ENCODE measurements at regions not wholly inside any gene's neighbourhood (a gene's known extent, or its start where the extent isn't known, plus 50 kb on each side); places are given as distances from the start of the nearest gene placed in this dataset.

DNA sequence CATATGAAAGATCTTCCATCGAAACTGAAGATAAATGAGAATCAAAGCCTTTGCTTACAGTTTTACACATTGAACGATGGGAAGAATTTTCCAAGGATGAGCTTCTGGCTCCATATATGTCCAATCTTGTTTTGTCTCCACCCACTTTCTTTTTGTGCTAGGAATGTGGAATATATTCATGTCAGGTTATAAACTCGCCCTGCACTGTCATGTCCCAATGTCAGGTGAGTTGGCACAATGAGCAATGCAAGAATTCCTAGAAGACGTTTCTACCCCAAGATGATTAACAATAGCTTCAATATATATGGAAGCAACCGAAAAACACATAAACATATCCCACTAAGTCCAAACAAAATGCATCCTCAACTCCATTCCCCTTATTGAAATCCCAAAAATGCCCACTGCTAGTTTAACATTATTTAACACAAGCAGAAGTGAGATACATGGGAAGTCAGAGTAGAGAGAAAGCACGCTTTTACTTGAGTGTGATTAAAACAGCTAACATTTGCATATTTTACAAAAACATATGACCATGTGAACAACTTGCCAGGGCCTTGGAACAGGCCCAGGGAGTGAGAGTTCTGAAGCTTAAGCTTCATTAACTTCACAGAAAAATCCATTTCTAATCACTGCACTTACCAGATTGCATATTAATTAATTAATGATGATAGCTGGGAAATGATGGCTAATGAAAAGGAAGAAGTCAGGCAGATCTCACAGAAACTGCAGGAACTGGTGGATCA, 233.9 kb downstream of the GXYLT1 start:
- TF ChIP-seq, protein P1, sequence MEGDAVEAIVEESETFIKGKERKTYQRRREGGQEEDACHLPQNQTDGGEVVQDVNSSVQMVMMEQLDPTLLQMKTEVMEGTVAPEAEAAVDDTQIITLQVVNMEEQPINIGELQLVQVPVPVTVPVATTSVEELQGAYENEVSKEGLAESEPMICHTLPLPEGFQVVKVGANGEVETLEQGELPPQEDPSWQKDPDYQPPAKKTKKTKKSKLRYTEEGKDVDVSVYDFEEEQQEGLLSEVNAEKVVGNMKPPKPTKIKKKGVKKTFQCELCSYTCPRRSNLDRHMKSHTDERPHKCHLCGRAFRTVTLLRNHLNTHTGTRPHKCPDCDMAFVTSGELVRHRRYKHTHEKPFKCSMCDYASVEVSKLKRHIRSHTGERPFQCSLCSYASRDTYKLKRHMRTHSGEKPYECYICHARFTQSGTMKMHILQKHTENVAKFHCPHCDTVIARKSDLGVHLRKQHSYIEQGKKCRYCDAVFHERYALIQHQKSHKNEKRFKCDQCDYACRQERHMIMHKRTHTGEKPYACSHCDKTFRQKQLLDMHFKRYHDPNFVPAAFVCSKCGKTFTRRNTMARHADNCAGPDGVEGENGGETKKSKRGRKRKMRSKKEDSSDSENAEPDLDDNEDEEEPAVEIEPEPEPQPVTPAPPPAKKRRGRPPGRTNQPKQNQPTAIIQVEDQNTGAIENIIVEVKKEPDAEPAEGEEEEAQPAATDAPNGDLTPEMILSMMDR (IDR thresholded peaks at IDR 0.05; ENCODE audit: low read depth, low read length, poor library complexity, severe bottlenecking), result no peak
- TF ChIP-seq EZH2phosphoT487 (IDR thresholded peaks at IDR 0.05; ENCODE audit: borderline replicate concordance, low read length), result no peak

Measured in DOHH2 (cell line).